IPS DF 4.7 (cell line): ENCODE measurements at regions not wholly inside any gene's neighbourhood (a gene's known extent, or its start where the extent isn't known, plus 50 kb on each side); places are given as distances from the start of the nearest gene placed in this dataset.

ENCODE experiments used
- DNase-seq: peaks from one replicate; pipeline ENCODE4 v3.0.0-alpha.2; 2013; ENCODE audit warnings: low spot score; ENCODE audit errors: extremely low read depth

GRCh38 chr15:39142500-39142899 lies 438.4 kb upstream of the THBS1 start:
- DNase-seq, result no peak

GRCh38 chr15:39143479-39143878 lies 437.4 kb upstream of the THBS1 start:
- no peak for DNase-seq

- DNase-seq, result no peak
Observed at GRCh38 chr15:39144051-39144450, 436.8 kb upstream of the THBS1 start.

- DNase-seq, result no peak
Observed at GRCh38 chr15:39144613-39145499, 436.0 kb upstream of the THBS1 start.

- no peak for DNase-seq
Observed at GRCh38 chr15:39145854-39146625, 434.8 kb upstream of the THBS1 start.

GRCh38 chr15:39149636-39150150 lies 431.2 kb upstream of the THBS1 start:
- no peak for DNase-seq

GRCh38 chr15:39151545-39151944 lies 429.3 kb upstream of the THBS1 start:
- DNase-seq, result no peak

GRCh38 chr15:39153058-39153714 lies 427.7 kb upstream of the THBS1 start:
- no peak for DNase-seq

- DNase-seq, result no peak
Observed at GRCh38 chr15:39153716-39154115, 427.2 kb upstream of the THBS1 start.

- DNase-seq, result no peak
Observed at GRCh38 chr15:39154227-39154638, 426.6 kb upstream of the THBS1 start.

- no peak for DNase-seq
Observed at GRCh38 chr15:39154776-39155175, 426.1 kb upstream of the THBS1 start.

- no peak for DNase-seq
Observed at GRCh38 chr15:39156166-39156565, 424.7 kb upstream of the THBS1 start.

- DNase-seq, result no peak
Observed at GRCh38 chr15:39156646-39157250, 424.1 kb upstream of the THBS1 start.

- no peak for DNase-seq
Observed at GRCh38 chr15:39157882-39158281, 423.0 kb upstream of the THBS1 start.

GRCh38 chr15:39159833-39160232 lies 421.0 kb upstream of the THBS1 start:
- no peak for DNase-seq

- DNase-seq, result no peak
Observed at GRCh38 chr15:39161096-39161495, 419.8 kb upstream of the THBS1 start.

GRCh38 chr15:39165020-39165706 lies 415.7 kb upstream of the THBS1 start:
- DNase-seq, result no peak

- DNase-seq, result no peak
Observed at GRCh38 chr15:39167164-39168058, 413.5 kb upstream of the THBS1 start.

GRCh38 chr15:39171944-39172368 lies 408.9 kb upstream of the THBS1 start:
- DNase-seq, result peak; percentile 86
